WTC11 (cell line): ENCODE measurements at regions not wholly inside any gene's neighbourhood (a gene's known extent, or its start where the extent isn't known, plus 50 kb on each side); places are given as distances from the start of the nearest gene placed in this dataset.

Source experiments
- ATAC-seq: fragments of 200-7000 bp; cut with Tn5 transposase; 2 replicates; pipeline ENCODE4 v1.10.0; 2021; ENCODE audit warnings: mild to moderate bottlenecking, moderate library complexity
- CTCF ChIA-PET: fragments of 300-600 bp; sonication (Branson Sonifier 250); formaldehyde crosslinking; loops from one replicate; lab custom pipeline; 2021; ENCODE audit warnings: antibody characterized with exemption; lab: Charles Lee
- POLR2A ChIA-PET: fragments of 350-600 bp; sonication (Branson Sonifier 250); formaldehyde crosslinking; loops from one replicate; lab custom pipeline; 2021; ENCODE audit warnings: antibody characterized with exemption; lab: Charles Lee
- DNase-seq: peaks from one replicate; pipeline ENCODE4 v3.0.0; 2021; ENCODE audit warnings: low spot score
- H3K27ac Mint-ChIP-seq: 2 replicates; pipeline ENCODE4 v1.8.0; 2021; ENCODE audit warnings: mixed read lengths
- H3K27me3 Mint-ChIP-seq: 2 replicates; pipeline ENCODE4 v1.8.0; 2021; ENCODE audit warnings: low read depth, mild to moderate bottlenecking, moderate library complexity, mixed read lengths
- H3K36me3 Mint-ChIP-seq: 2 replicates; pipeline ENCODE4 v1.8.0; 2021; ENCODE audit warnings: mixed read lengths
- H3K4me1 Mint-ChIP-seq: 2 replicates; pipeline ENCODE4 v1.8.0; 2022; ENCODE audit warnings: mixed read lengths
- H3K4me3 Mint-ChIP-seq: 2 replicates; pipeline ENCODE4 v1.8.0; 2021; ENCODE audit warnings: mild to moderate bottlenecking, moderate library complexity, mixed read lengths
- H3K9me3 Mint-ChIP-seq: 2 replicates; pipeline ENCODE4 v1.8.0; 2021; ENCODE audit warnings: mixed read lengths
- ATF1 ChIP-seq: sonication (generic); formaldehyde crosslinking; IDR thresholded peaks from 2 replicates; pipeline ENCODE4 v1.8.1; 2023; ENCODE audit warnings: mild to moderate bottlenecking, moderate library complexity, missing genetic modification reagents
- ELF4 ChIP-seq: sonication (generic); formaldehyde crosslinking; IDR thresholded peaks from 2 replicates; pipeline ENCODE4 v1.8.1; 2022; ENCODE audit warnings: low read depth, mild to moderate bottlenecking, moderate library complexity, missing genetic modification reagents
- ESRRA ChIP-seq: sonication (generic); formaldehyde crosslinking; IDR thresholded peaks from 2 replicates; pipeline ENCODE4 v1.8.1; 2022; ENCODE audit warnings: mild to moderate bottlenecking, missing genetic modification reagents, borderline replicate concordance
- ETV6 ChIP-seq: sonication (generic); formaldehyde crosslinking; IDR thresholded peaks from 2 replicates; pipeline ENCODE4 v1.8.1; 2022; ENCODE audit warnings: mild to moderate bottlenecking, missing genetic modification reagents
- FOXK1 ChIP-seq: sonication (generic); formaldehyde crosslinking; IDR thresholded peaks from 2 replicates; pipeline ENCODE4 v1.8.0; 2022; ENCODE audit warnings: mild to moderate bottlenecking, moderate library complexity, missing genetic modification reagents
- IRF2 ChIP-seq: sonication (generic); formaldehyde crosslinking; IDR thresholded peaks from 2 replicates; pipeline ENCODE4 v1.8.0; 2022; ENCODE audit warnings: low read depth, missing genetic modification reagents, borderline replicate concordance
- JUN ChIP-seq: sonication (generic); formaldehyde crosslinking; IDR thresholded peaks from 2 replicates; pipeline ENCODE4 v1.8.0; 2023; ENCODE audit warnings: mild to moderate bottlenecking, missing genetic modification reagents
- KAT7 ChIP-seq: sonication (generic); formaldehyde crosslinking; IDR thresholded peaks from 2 replicates; pipeline ENCODE4 v1.8.1; 2023; ENCODE audit warnings: missing genetic modification reagents, mild to moderate bottlenecking, borderline replicate concordance
- NR3C1 ChIP-seq: sonication (generic); formaldehyde crosslinking; conservative IDR thresholded peaks from 2 replicates; pipeline ENCODE4 v1.8.1; 2023; ENCODE audit warnings: low read depth, mild to moderate bottlenecking, missing genetic modification reagents
- PRRX2 ChIP-seq: fragments of 250-450 bp; sonication (Bioruptor Pico); IDR thresholded peaks from 2 replicates; pipeline ENCODE4 v1.8.0; 2021; ENCODE audit warnings: mild to moderate bottlenecking
- RELA ChIP-seq: sonication (generic); formaldehyde crosslinking; IDR thresholded peaks from 2 replicates; pipeline ENCODE4 v1.8.1; 2022; ENCODE audit warnings: missing genetic modification reagents, mild to moderate bottlenecking, borderline replicate concordance
- TCF7 ChIP-seq: sonication (generic); formaldehyde crosslinking; IDR thresholded peaks from 2 replicates; pipeline ENCODE4 v1.8.0; 2022; ENCODE audit warnings: mild to moderate bottlenecking, low read depth, missing genetic modification reagents, moderate library complexity
- ZBTB21 ChIP-seq: sonication (generic); formaldehyde crosslinking; IDR thresholded peaks from 2 replicates; pipeline ENCODE4 v1.8.1; 2023; ENCODE audit warnings: mild to moderate bottlenecking, missing genetic modification reagents, borderline replicate concordance
- ZNF232 ChIP-seq: sonication (generic); formaldehyde crosslinking; IDR thresholded peaks from 2 replicates; pipeline ENCODE4 v1.8.0; 2022; ENCODE audit warnings: mild to moderate bottlenecking, missing genetic modification reagents
- ZNF263 ChIP-seq: sonication (generic); formaldehyde crosslinking; IDR thresholded peaks from 2 replicates; pipeline ENCODE4 v1.8.1; 2022; ENCODE audit warnings: low read depth, mild to moderate bottlenecking, moderate library complexity, missing genetic modification reagents
- ZNF396 ChIP-seq: fragments of 250-450 bp; sonication (Bioruptor Pico); IDR thresholded peaks from 2 replicates; pipeline ENCODE4 v1.8.0; 2021; ENCODE audit warnings: mild to moderate bottlenecking, moderate library complexity, borderline replicate concordance
- ZNF671 ChIP-seq: fragments of 250-450 bp; sonication (Bioruptor Pico); IDR thresholded peaks from 2 replicates; pipeline ENCODE4 v1.8.0; 2021; ENCODE audit warnings: mild to moderate bottlenecking
- TF ChIP-seq, protein P1 (sequence below): sonication (generic); formaldehyde crosslinking; IDR thresholded peaks from 2 replicates; pipeline ENCODE4 v1.8.0; 2023; ENCODE audit warnings: mild to moderate bottlenecking, missing genetic modification reagents
- TF ChIP-seq, protein P2 (sequence below): sonication (generic); formaldehyde crosslinking; IDR thresholded peaks from 2 replicates; pipeline ENCODE4 v1.8.1; 2022; ENCODE audit warnings: mild to moderate bottlenecking, missing genetic modification reagents, moderate library complexity, borderline replicate concordance
- TF ChIP-seq, protein P3 (sequence below): sonication (generic); formaldehyde crosslinking; IDR thresholded peaks from 2 replicates; pipeline ENCODE4 v1.8.1; 2023; ENCODE audit warnings: mild to moderate bottlenecking, missing genetic modification reagents, moderate library complexity
- TF ChIP-seq, protein P4 (sequence below): fragments of 250-450 bp; sonication (Bioruptor Pico); IDR thresholded peaks from 2 replicates; pipeline ENCODE4 v1.8.0; 2021; ENCODE audit warnings: mild to moderate bottlenecking
- TF ChIP-seq, protein P5 (sequence below): sonication (generic); formaldehyde crosslinking; IDR thresholded peaks from 2 replicates; pipeline ENCODE4 v1.8.1; 2023; ENCODE audit warnings: mild to moderate bottlenecking, moderate library complexity, missing genetic modification reagents
- TF ChIP-seq, protein P6 (sequence below): sonication (generic); formaldehyde crosslinking; IDR thresholded peaks from 2 replicates; pipeline ENCODE4 v1.8.1; 2023; ENCODE audit warnings: mild to moderate bottlenecking, missing genetic modification reagents

DNA sequence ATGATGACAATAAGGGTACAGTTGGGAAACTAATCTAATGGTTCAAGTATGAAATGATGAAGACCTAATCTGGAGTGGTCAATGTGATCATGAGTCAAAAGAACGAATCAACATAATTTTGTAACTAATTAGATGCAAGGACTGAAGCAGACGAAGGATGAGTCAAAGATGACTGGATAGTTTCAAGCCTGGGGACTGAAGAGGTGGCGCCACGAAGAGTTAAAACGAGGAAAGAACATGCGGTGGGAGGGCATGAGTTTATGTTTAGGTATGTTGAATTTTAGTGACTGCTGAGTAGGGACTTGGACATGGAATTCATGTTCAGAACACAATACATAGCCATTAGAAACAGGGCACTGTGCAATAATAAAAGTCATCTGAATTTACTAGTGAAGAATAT, 221.5 kb upstream of the FAM241A start:
- Mint-ChIP-seq H3K27me3 (no peaks in the 10 kb centered on the region), H3K9me3 (no peaks in the 10 kb centered on the region), H3K4me3 (no peak overlapping the region), H3K36me3 (no peaks in the 10 kb centered on the region), H3K27ac (no peak overlapping the region), H3K4me1 (no peaks in the 10 kb centered on the region)
- POLR2A ChIA-PET = no interaction called here
- DNase-seq (no peak), ATAC-seq (no peak)
- TF ChIP-seq FOXK1 (CRISPR knock-in tag) (no peak), ATF1 (CRISPR knock-in tag) (no peak), ESRRA (CRISPR knock-in tag) (no peak), TCF7 (CRISPR knock-in tag) (no peak), RELA (CRISPR knock-in tag) (no peak)
- TF ChIP-seq, protein P1, sequence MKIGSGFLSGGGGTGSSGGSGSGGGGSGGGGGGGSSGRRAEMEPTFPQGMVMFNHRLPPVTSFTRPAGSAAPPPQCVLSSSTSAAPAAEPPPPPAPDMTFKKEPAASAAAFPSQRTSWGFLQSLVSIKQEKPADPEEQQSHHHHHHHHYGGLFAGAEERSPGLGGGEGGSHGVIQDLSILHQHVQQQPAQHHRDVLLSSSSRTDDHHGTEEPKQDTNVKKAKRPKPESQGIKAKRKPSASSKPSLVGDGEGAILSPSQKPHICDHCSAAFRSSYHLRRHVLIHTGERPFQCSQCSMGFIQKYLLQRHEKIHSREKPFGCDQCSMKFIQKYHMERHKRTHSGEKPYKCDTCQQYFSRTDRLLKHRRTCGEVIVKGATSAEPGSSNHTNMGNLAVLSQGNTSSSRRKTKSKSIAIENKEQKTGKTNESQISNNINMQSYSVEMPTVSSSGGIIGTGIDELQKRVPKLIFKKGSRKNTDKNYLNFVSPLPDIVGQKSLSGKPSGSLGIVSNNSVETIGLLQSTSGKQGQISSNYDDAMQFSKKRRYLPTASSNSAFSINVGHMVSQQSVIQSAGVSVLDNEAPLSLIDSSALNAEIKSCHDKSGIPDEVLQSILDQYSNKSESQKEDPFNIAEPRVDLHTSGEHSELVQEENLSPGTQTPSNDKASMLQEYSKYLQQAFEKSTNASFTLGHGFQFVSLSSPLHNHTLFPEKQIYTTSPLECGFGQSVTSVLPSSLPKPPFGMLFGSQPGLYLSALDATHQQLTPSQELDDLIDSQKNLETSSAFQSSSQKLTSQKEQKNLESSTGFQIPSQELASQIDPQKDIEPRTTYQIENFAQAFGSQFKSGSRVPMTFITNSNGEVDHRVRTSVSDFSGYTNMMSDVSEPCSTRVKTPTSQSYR (CRISPR knock-in tag) = no peak
- TF ChIP-seq, protein P2, sequence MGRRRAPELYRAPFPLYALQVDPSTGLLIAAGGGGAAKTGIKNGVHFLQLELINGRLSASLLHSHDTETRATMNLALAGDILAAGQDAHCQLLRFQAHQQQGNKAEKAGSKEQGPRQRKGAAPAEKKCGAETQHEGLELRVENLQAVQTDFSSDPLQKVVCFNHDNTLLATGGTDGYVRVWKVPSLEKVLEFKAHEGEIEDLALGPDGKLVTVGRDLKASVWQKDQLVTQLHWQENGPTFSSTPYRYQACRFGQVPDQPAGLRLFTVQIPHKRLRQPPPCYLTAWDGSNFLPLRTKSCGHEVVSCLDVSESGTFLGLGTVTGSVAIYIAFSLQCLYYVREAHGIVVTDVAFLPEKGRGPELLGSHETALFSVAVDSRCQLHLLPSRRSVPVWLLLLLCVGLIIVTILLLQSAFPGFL (CRISPR knock-in tag) = no peak
- CTCF ChIA-PET = interaction anchor here (0.9 kb wide), 1 partner anchor 10 kb away, joined by 3 read pairs; no protein-coding TSS in a partner anchor

DNA sequence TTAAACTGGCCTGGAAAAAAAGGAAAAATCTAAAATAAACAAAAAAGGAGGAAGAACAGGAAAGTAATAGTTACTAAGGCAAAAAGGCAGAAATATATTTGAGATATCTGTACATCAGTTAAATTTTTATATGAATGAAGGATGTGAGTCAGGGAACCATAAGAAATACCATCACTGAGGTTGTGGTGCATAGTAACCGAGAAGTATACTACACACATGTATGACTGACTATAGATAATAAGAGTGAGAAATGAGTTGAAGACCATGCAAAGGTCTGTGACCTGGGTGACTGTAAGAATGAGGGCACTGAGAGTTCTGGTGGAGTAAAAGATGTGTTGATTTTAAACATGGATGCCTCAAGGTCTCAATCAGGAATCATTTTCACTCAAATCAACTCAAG, 220.6 kb upstream of the FAM241A start:
- CTCF ChIA-PET = interaction anchor here (0.6 kb wide), 1 partner anchor 13 kb away, joined by 3 read pairs; no protein-coding TSS in a partner anchor
- POLR2A ChIA-PET = no interaction called here
- DNase-seq (no peak), ATAC-seq (no peak)
- Mint-ChIP-seq H3K36me3 (no peaks in the 10 kb centered on the region), H3K4me3 (no peak overlapping the region), H3K27me3 (no peaks in the 10 kb centered on the region)
- TF ChIP-seq, protein P3, sequence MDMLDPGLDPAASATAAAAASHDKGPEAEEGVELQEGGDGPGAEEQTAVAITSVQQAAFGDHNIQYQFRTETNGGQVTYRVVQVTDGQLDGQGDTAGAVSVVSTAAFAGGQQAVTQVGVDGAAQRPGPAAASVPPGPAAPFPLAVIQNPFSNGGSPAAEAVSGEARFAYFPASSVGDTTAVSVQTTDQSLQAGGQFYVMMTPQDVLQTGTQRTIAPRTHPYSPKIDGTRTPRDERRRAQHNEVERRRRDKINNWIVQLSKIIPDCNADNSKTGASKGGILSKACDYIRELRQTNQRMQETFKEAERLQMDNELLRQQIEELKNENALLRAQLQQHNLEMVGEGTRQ (CRISPR knock-in tag) = no peak
- TF ChIP-seq, protein P4, sequence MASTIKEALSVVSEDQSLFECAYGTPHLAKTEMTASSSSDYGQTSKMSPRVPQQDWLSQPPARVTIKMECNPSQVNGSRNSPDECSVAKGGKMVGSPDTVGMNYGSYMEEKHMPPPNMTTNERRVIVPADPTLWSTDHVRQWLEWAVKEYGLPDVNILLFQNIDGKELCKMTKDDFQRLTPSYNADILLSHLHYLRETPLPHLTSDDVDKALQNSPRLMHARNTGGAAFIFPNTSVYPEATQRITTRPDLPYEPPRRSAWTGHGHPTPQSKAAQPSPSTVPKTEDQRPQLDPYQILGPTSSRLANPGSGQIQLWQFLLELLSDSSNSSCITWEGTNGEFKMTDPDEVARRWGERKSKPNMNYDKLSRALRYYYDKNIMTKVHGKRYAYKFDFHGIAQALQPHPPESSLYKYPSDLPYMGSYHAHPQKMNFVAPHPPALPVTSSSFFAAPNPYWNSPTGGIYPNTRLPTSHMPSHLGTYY (CRISPR knock-in tag) = no peak
- TF ChIP-seq TCF7 (CRISPR knock-in tag) (no peak), ZNF671 (CRISPR knock-in tag) (no peak), ESRRA (CRISPR knock-in tag) (no peak), ATF1 (CRISPR knock-in tag) (no peak), JUN (CRISPR knock-in tag) (no peak), NR3C1 (no peak), ZNF396 (CRISPR knock-in tag) (no peak), ZNF263 (CRISPR knock-in tag) (no peak), KAT7 (CRISPR knock-in tag) (no peak), ELF4 (no peak), IRF2 (CRISPR knock-in tag) (no peak), PRRX2 (CRISPR knock-in tag) (no peak), FOXK1 (CRISPR knock-in tag) (no peak), ETV6 (CRISPR knock-in tag) (no peak), ZBTB21 (CRISPR knock-in tag) (no peak), ZNF232 (CRISPR knock-in tag) (no peak)
- TF ChIP-seq, protein P5, sequence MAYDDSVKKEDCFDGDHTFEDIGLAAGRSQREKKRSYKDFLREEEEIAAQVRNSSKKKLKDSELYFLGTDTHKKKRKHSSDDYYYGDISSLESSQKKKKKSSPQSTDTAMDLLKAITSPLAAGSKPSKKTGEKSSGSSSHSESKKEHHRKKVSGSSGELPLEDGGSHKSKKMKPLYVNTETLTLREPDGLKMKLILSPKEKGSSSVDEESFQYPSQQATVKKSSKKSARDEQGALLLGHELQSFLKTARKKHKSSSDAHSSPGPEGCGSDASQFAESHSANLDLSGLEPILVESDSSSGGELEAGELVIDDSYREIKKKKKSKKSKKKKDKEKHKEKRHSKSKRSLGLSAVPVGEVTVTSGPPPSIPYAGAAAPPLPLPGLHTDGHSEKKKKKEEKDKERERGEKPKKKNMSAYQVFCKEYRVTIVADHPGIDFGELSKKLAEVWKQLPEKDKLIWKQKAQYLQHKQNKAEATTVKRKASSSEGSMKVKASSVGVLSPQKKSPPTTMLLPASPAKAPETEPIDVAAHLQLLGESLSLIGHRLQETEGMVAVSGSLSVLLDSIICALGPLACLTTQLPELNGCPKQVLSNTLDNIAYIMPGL (CRISPR knock-in tag) = no peak
- TF ChIP-seq, protein P6, sequence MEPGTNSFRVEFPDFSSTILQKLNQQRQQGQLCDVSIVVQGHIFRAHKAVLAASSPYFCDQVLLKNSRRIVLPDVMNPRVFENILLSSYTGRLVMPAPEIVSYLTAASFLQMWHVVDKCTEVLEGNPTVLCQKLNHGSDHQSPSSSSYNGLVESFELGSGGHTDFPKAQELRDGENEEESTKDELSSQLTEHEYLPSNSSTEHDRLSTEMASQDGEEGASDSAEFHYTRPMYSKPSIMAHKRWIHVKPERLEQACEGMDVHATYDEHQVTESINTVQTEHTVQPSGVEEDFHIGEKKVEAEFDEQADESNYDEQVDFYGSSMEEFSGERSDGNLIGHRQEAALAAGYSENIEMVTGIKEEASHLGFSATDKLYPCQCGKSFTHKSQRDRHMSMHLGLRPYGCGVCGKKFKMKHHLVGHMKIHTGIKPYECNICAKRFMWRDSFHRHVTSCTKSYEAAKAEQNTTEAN (CRISPR knock-in tag) = no peak
- TF ChIP-seq, all 79 proteins: peak for 0
- Mint-ChIP-seq H3K4me1 (no peaks in the 10 kb centered on the region), H3K27ac (no peak overlapping the region), H3K9me3 (no peaks in the 10 kb centered on the region)
